ENCODE measurements at regions not wholly inside any gene's neighbourhood (a gene's known extent, or its start where the extent isn't known, plus 50 kb on each side); places are given as distances from the start of the nearest gene placed in this dataset.

DNA sequence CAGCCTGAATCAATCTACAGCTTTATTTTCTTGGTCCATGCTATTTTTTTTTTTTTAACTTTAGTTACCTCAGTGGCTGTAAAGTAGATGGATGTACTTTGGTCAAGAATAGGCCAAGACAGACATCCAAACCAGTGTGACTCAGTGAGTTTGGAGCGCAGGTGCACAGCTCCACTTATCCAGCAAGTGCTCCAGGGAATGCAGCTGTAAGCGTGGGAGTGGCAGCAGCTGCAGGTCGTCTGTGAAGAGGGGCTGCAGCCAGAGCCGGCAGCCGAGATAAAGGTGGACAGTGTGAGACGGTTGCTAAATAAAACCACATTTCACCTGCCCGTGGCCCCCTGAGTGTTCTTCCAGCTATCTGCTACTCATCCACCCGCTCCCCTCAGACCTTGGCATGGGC is 1018.7 kb downstream of the AACS start:
- intact Hi-C loops (cut with DNase I; ENCODE audit: low total_unique reads), result no loop called here
- Histone ChIP-seq H3K36me3 (no peaks in the 10 kb centered on the region), H3K4me1 (no peaks in the 10 kb centered on the region), H3K27ac (no peak overlapping the region), H3K4me3 (no peak overlapping the region), H3K9me3 (peaks cover 0 to 27% (median 0%) of the 10 kb centered on the region in 8 donors), H3K27me3 (replicated peaks in 1 of 7) (no peaks in the 10 kb centered on the region)
- DNase-seq, result no peak
- TF ChIP-seq POLR2A (IDR thresholded peaks at IDR 0.05) (no peak), POLR2AphosphoS5 (IDR thresholded peaks at IDR 0.05) (no peak)
- TF ChIP-seq, protein P1, sequence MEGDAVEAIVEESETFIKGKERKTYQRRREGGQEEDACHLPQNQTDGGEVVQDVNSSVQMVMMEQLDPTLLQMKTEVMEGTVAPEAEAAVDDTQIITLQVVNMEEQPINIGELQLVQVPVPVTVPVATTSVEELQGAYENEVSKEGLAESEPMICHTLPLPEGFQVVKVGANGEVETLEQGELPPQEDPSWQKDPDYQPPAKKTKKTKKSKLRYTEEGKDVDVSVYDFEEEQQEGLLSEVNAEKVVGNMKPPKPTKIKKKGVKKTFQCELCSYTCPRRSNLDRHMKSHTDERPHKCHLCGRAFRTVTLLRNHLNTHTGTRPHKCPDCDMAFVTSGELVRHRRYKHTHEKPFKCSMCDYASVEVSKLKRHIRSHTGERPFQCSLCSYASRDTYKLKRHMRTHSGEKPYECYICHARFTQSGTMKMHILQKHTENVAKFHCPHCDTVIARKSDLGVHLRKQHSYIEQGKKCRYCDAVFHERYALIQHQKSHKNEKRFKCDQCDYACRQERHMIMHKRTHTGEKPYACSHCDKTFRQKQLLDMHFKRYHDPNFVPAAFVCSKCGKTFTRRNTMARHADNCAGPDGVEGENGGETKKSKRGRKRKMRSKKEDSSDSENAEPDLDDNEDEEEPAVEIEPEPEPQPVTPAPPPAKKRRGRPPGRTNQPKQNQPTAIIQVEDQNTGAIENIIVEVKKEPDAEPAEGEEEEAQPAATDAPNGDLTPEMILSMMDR (IDR thresholded peaks at IDR 0.05 in 8 of 11, conservative IDR thresholded peaks at IDR 0.05 in 3 of 11), result no peak
- 84 to 88% (median 86%) methylated on average over 8 of the region's 8 CpGs for WGBS, 5 donors

DNA sequence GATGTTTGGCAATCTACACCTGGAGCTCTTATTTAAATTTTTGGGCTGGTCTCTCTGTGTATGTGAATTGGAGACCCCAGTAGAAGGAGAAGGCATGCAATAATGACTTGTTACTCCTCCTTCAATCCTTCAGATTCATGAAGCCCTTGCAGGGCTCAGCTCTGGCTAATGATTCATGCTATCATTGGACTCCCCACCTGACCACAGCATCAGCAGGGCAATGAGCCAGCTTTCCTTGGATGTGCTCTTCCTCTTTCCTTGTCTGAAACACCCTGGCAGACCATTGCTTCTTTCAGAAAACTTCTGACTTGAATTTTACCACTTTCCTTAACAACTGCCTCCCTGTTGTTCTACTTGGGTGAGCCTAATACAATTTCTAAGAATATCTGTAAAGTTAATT is 1019.2 kb downstream of the AACS start:
- intact Hi-C loops (cut with DNase I; ENCODE audit: low total_unique reads), result no loop called here
- no peak overlapping the region for H3K27ac ChIP-seq
- DNase-seq, result no peak
- TF ChIP-seq POLR2AphosphoS5 (IDR thresholded peaks at IDR 0.05) (no peak), POLR2A (IDR thresholded peaks at IDR 0.05) (no peak)
- TF ChIP-seq, protein P1 (IDR thresholded peaks at IDR 0.05 in 8 of 11, conservative IDR thresholded peaks at IDR 0.05 in 3 of 11), result no peak
- H3K36me3 ChIP-seq, result no peaks in the 10 kb centered on the region
- peaks cover 0 to 32% (median 0%) of the 10 kb centered on the region in 8 donors for H3K9me3 ChIP-seq
- H3K4me3 ChIP-seq, result no peak overlapping the region
- H3K27me3 ChIP-seq (replicated peaks in 1 of 7), result no peaks in the 10 kb centered on the region
- no peaks in the 10 kb centered on the region for H3K4me1 ChIP-seq

DNA sequence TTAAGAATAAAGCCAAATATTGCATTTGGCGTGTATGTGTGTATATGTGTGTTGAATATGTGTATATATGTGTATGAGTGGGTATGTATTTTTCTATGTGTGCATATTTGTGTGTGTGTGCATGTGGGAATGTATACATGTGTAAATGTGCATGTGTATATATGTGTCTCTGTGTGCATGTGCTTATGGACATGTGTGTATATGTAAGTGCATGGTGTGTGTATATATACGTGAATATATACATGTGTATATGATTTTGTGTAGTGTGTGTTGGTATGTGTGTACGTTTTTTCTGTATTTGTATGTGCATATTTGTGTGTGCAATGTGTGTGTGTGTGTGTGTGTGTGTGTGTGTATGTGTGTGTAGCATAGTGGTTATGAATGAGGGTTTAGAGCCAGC is 1021.0 kb downstream of the AACS start:
- Histone ChIP-seq H3K36me3 (no peaks in the 10 kb centered on the region), H3K4me3 (no peak overlapping the region), H3K9me3 (peaks cover 0 to 48% (median 4%) of the 10 kb centered on the region in 8 donors), H3K27ac (no peak overlapping the region), H3K4me1 (no peaks in the 10 kb centered on the region), H3K27me3 (replicated peaks in 1 of 7) (no peaks in the 10 kb centered on the region)
- DNase-seq, result no peak
- intact Hi-C loops (cut with DNase I; ENCODE audit: low total_unique reads), result no loop called here
- TF ChIP-seq, protein P1 (IDR thresholded peaks at IDR 0.05 in 8 of 11, conservative IDR thresholded peaks at IDR 0.05 in 3 of 11), result no peak
- 7 to 68% (median 58%) methylated on average over 3 of the region's 3 CpGs for WGBS, 5 donors

DNA sequence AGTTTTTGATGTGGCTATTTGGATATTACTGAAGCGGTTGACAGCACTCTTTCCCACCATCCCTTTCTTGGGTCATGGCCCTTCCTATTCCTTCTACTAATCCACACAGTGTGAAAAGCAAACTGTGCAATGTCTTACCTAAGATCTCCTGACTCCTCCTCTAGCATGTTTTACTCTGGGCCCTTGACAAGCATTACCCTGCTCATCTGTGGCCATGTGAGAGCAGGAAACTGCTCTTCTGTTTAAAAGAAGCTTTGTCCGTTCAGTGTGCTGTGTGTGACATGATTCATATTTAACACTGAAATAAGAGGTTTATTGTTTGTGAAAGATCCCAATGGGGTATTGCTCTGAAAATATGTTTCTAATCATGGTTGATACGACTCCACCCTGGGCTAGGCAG is 1022.5 kb downstream of the AACS start:
- intact Hi-C loops (cut with DNase I; ENCODE audit: low total_unique reads), result no loop called here

More for the DNA sequence above, 1022.5 kb downstream of the AACS start:
- TF ChIP-seq POLR2AphosphoS5 (IDR thresholded peaks at IDR 0.05) (no peak), POLR2A (IDR thresholded peaks at IDR 0.05) (no peak)
- TF ChIP-seq, protein P1 (IDR thresholded peaks at IDR 0.05 in 8 of 11, conservative IDR thresholded peaks at IDR 0.05 in 3 of 11), result no peak
- Histone ChIP-seq H3K36me3 (no peaks in the 10 kb centered on the region), H3K9me3 (peaks cover 0 to 52% (median 4%) of the 10 kb centered on the region in 8 donors), H3K4me1 (no peaks in the 10 kb centered on the region), H3K27ac (no peak overlapping the region), H3K27me3 (replicated peaks in 1 of 7) (no peaks in the 10 kb centered on the region), H3K4me3 (no peak overlapping the region)
- WGBS, 5 donors, result 60 to 78% (median 68%) methylated on average over 3 of the region's 3 CpGs
- no peak for DNase-seq
